K562 (cell line): ENCODE measurements at regions not wholly inside any gene's neighbourhood (a gene's known extent, or its start where the extent isn't known, plus 50 kb on each side); places are given as distances from the start of the nearest gene placed in this dataset.

Source experiments
- ATAC-seq: fragments of 200-7000 bp; cut with Tn5 transposase; 3 replicates; pipeline ENCODE4 v1.9.1; 2020; ENCODE audit warnings: moderate library complexity
- BruUV-seq: library from RNA; stranded (reverse); fragments of 400-500 nt; replicated peaks from 2 replicates; lab custom pipeline; 2021; lab: Mats Ljungman, UMichigan
- CTCF ChIA-PET: fragments of 300-600 bp; formaldehyde crosslinking; extraction: SDS; loops from one replicate; lab custom pipeline; 2021; ENCODE audit warnings: low intra/inter-chr PET ratio; lab: Yijun Ruan, JAX
- POLR2A ChIA-PET: fragments of 300-600, 350-650 bp; sonication (Branson Sonifier 250); formaldehyde crosslinking; extraction: SDS; loops from one replicate; lab custom pipeline; 2021; ENCODE audit warnings: antibody characterized with exemption, inconsistent platforms; lab: Yijun Ruan, JAX
- DNase-seq, 4 experiments: peaks; one replicate each; pipeline versions ENCODE4 v3.0.0 to v3.0.0-alpha.2; 2011 to 2018; ENCODE audit warnings: low spot score in 3 of 4, mixed read lengths in 3 of 4; ENCODE audit errors: extremely low read depth in 1 of 4
- FAIRE-seq: peaks from 2 replicates; lab custom pipeline; 2011; peaks lifted over from hg19 to GRCh38; lab: Jason Lieb, UNC
- H2AFZ ChIP-seq: 2 replicates; pipeline ENCODE4 v1.6.0; 2011; ENCODE audit warnings: low read depth, low read length, control low read depth, inconsistent platforms
- H3K27ac ChIP-seq: fragments of 200-600 bp; 3 replicates; pipeline ENCODE4 v1.8.0; 2011; ENCODE audit warnings: low read depth, mild to moderate bottlenecking, control low read depth, inconsistent platforms, low read length, moderate library complexity, mixed read lengths; ENCODE audit errors: extremely low read depth
- H3K27me3 ChIP-seq, 2 experiments: fragments of 300-600 bp in 1 of 2; 2 replicates in 1 of 2; 3 replicates in 1 of 2; pipeline versions ENCODE4 v1.6.0 to v1.8.0; 2011; ENCODE audit warnings: inconsistent platforms in 2 of 2, low read length in 2 of 2, mild to moderate bottlenecking in 1 of 2, mixed read lengths in 1 of 2, moderate library complexity in 1 of 2; ENCODE audit not compliant: control insufficient read depth in 2 of 2, insufficient read depth in 2 of 2
- H3K36me3 ChIP-seq: fragments of 300-600 bp; 3 replicates; pipeline ENCODE4 v1.8.0; 2011; ENCODE audit warnings: mild to moderate bottlenecking, low read length, inconsistent platforms; ENCODE audit not compliant: control insufficient read depth, insufficient read depth
- H3K4me1 ChIP-seq, 2 experiments: fragments of 200-600 bp in 1 of 2; replicated peaks in 1 of 2; 2 replicates in 1 of 2; 3 replicates in 1 of 2; pipeline versions ENCODE4 v1.5.1 to v1.8.0; 2011; ENCODE audit warnings: inconsistent platforms in 2 of 2, low read length in 2 of 2, mild to moderate bottlenecking in 1 of 2, mixed read lengths in 1 of 2, moderate library complexity in 1 of 2; ENCODE audit not compliant: control insufficient read depth in 2 of 2, insufficient read depth in 2 of 2
- H3K4me2 ChIP-seq: 2 replicates; pipeline ENCODE4 v1.6.1; 2011; ENCODE audit warnings: low read length, control low read depth, inconsistent platforms, mixed read lengths; ENCODE audit not compliant: insufficient read depth
- H3K4me3 ChIP-seq: fragments of 200-600 bp; sonication (generic), shearing (Covaris generic); 2 replicates; pipeline ENCODE4 v1.5.1; 2016; ENCODE audit warnings: control low read depth, inconsistent platforms
- H3K79me2 ChIP-seq: fragments of 200-600 bp; 3 replicates; pipeline ENCODE4 v1.8.0; 2011; ENCODE audit warnings: low read length, inconsistent platforms; ENCODE audit not compliant: control insufficient read depth, insufficient read depth
- H3K9ac ChIP-seq, 2 experiments: 2 replicates each; pipeline versions ENCODE4 v1.6.0 to v1.6.1; 2011; ENCODE audit warnings: low read depth in 2 of 2, low read length in 2 of 2, control low read depth in 1 of 2, inconsistent platforms in 1 of 2, mild to moderate bottlenecking in 1 of 2, mixed read lengths in 1 of 2; ENCODE audit not compliant: insufficient read depth in 1 of 2
- H3K9me1 ChIP-seq: one replicate; pipeline ENCODE4 v1.6.0; 2011; ENCODE audit warnings: inconsistent platforms, mild to moderate bottlenecking, low read length, moderate library complexity; ENCODE audit not compliant: control insufficient read depth, insufficient read depth
- H3K9me3 ChIP-seq: replicated peaks from 2 replicates; pipeline ENCODE4 v1.5.1; 2011; ENCODE audit warnings: low read depth, low read length, inconsistent platforms; ENCODE audit not compliant: control insufficient read depth, insufficient read depth
- H4K20me1 ChIP-seq: replicated peaks from 2 replicates; pipeline ENCODE4 v1.6.1; 2011; ENCODE audit warnings: low read length, inconsistent platforms, mixed read lengths; ENCODE audit not compliant: control insufficient read depth, insufficient read depth
- CEBPB ChIP-seq: fragments of 450-650 bp; IDR thresholded peaks from 2 replicates; pipeline ENCODE4 v1.6.1; 2016; ENCODE audit warnings: missing genetic modification characterization, missing compliant biosample characterization
- CEBPG ChIP-seq, 3 experiments: fragments of 200-800 bp in 1 of 3; sonication (Bioruptor generic) in 1 of 3; sonication (generic) in 1 of 3; formaldehyde crosslinking in 1 of 3; IDR thresholded peaks in 2 of 3; conservative IDR thresholded peaks in 1 of 3; 2 replicates each; pipeline versions ENCODE4 v1.6.1 to v1.8.0; 2016 to 2022; ENCODE audit warnings: missing compliant biosample characterization in 2 of 3, missing genetic modification characterization in 2 of 3, mild to moderate bottlenecking in 1 of 3, missing genetic modification reagents in 1 of 3
- NR2C2 ChIP-seq, 2 experiments: fragments of 200-800 bp in 1 of 2; sonication (Bioruptor generic) in 1 of 2; sonication (generic) in 1 of 2; formaldehyde crosslinking in 1 of 2; IDR thresholded peaks; 2 replicates each; pipeline versions ENCODE4 v1.6.1 to v1.8.0; 2016 to 2022; ENCODE audit warnings: mild to moderate bottlenecking in 1 of 2, missing compliant biosample characterization in 1 of 2, missing genetic modification characterization in 1 of 2, missing genetic modification reagents in 1 of 2
- RAD21 ChIP-seq, 2 experiments: fragments of 250-450 bp in 1 of 2; fragments of 450-650 bp in 1 of 2; sonication (Bioruptor Pico) in 1 of 2; formaldehyde crosslinking in 1 of 2; IDR thresholded peaks in 1 of 2; conservative IDR thresholded peaks in 1 of 2; 2 replicates each; pipeline versions ENCODE4 v1.4.0 to v1.8.0; 2020 to 2022; ENCODE audit warnings: mild to moderate bottlenecking in 2 of 2, moderate library complexity in 1 of 2
- SMC3 ChIP-seq: conservative IDR thresholded peaks from 2 replicates; pipeline ENCODE4 v1.6.1; 2011; ENCODE audit warnings: low read depth, low read length, improper control_type of control experiment; ENCODE audit not compliant: insufficient read depth
- TFAM ChIP-seq: fragments of 250-450 bp; sonication (Bioruptor Pico); conservative IDR thresholded peaks from 2 replicates; pipeline ENCODE4 v1.5.0; 2021; ENCODE audit warnings: mild to moderate bottlenecking, moderate library complexity
- ZKSCAN8 ChIP-seq: fragments of 200-800 bp; sonication (Bioruptor generic); IDR thresholded peaks from 2 replicates; pipeline ENCODE4 v1.6.1; 2016; ENCODE audit warnings: missing genetic modification characterization, missing compliant biosample characterization
- WGBS: fragments of 100-300 bp; shearing (Covaris generic); methylation state at CpG from one replicate; pipeline ENCODE4 v1.1.6; 2016; ENCODE audit warnings: low coverage, mixed read lengths; ENCODE audit not compliant: insufficient coverage; ENCODE audit errors: missing lambda C conversion rate; 5-methylcytosine and 5-hydroxymethylcytosine counted together
- in situ Hi-C: fragments of 300-500 bp; cut with MboI; formaldehyde crosslinking; loops from 4 replicates; pipeline ENCODE4 v1.15.0; 2018; ENCODE audit warnings: inconsistent platforms, mixed read lengths
- intact Hi-C: fragments of 100-400 bp; cut with micrococcal nuclease; formaldehyde crosslinking; loops from 2 replicates; pipeline ENCODE4 v1.14.2; 2022
- TF ChIP-seq, protein P1 (sequence below): fragments of 450-650 bp; IDR thresholded peaks from one replicate; pipeline ENCODE4 v1.6.1; 2018; ENCODE audit warnings: mild to moderate bottlenecking, moderate library complexity; ENCODE audit not compliant: partially characterized antibody
- TF ChIP-seq, protein P2 (sequence below), 3 experiments: IDR thresholded peaks in 2 of 3; conservative IDR thresholded peaks in 1 of 3; 2 replicates each; pipeline ENCODE4 v1.5.1; 2011 to 2012; ENCODE audit warnings: low read length in 3 of 3, mild to moderate bottlenecking in 3 of 3, control low read depth in 2 of 3, improper control_type of control experiment in 1 of 3, inconsistent platforms in 1 of 3, low read depth in 1 of 3, mixed read lengths in 1 of 3, moderate library complexity in 1 of 3; ENCODE audit not compliant: insufficient read depth in 2 of 3

DNA sequence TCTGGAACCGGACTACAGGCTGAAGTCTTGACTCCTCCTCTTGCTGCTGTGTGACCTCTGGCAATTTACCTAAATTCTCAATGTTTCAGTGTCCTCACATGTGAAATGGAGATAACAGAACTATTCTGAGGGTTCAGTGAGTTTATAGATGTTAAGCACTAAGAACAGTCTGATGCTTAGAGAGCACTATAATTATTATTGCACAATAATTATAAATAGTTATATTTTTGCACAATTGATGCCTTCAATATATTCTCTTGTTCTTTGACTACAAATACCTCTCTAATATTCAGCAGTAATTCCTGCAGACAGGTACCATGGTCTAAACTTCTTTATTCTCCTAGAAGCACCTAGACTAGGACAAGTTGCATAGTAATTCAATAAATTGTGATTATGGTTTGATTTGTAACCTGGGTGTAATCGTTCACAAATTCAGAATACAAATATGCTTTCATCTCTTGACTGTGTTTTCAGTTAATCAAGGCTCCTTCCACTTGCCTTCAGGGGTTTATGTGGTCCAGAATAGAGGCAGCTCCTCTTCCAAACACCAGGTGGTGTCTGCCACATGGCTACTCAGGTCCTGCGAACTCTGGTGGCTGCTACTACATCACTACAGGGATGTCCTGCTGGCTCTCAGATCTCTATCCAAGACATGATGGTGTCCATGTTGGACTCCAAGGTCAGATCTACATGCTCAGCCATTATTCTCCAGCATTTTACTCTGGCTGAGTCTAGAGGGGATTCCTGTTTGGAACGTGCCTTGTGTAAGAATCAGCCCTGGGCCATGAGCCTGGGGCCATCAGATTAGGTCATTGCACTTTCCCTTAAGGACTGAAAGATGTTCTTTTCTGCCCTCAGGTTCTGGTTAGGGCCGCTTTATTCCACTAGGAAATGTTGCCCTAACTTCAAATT, 103.4 kb downstream of the QRFPR start:
- H3K4me3 ChIP-seq, result no peak overlapping the region
- no peak overlapping the region for H3K9ac ChIP-seq
- BruUV-seq, result no TSS peak
- H3K79me2 ChIP-seq, result no peaks in the 10 kb centered on the region
- no peaks in the 10 kb centered on the region for H3K9me3 ChIP-seq
- no peak for FAIRE-seq
- peak; percentile 86 for ATAC-seq
- peak; percentile 73 for TF ChIP-seq CEBPB (tag)
- no peak for TF ChIP-seq NR2C2 (CRISPR knock-in tag; IDR thresholded peaks at IDR 0.05)
- TF ChIP-seq NR2C2 (tag; IDR thresholded peaks at IDR 0.05), result no peak
- TF ChIP-seq SMC3, result 0 out of 2 replicates have a peak, but pooled peaks have one; percentile 14
- TF ChIP-seq, protein P1, sequence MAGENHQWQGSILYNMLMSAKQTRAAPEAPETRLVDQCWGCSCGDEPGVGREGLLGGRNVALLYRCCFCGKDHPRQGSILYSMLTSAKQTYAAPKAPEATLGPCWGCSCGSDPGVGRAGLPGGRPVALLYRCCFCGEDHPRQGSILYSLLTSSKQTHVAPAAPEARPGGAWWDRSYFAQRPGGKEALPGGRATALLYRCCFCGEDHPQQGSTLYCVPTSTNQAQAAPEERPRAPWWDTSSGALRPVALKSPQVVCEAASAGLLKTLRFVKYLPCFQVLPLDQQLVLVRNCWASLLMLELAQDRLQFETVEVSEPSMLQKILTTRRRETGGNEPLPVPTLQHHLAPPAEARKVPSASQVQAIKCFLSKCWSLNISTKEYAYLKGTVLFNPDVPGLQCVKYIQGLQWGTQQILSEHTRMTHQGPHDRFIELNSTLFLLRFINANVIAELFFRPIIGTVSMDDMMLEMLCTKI, result no peak
- TF ChIP-seq ZKSCAN8, result no peak
- TF ChIP-seq CEBPG (CRISPR knock-in tag; IDR thresholded peaks at IDR 0.05), result no peak
- peak in 1 of 2 experiments; percentile 85; a peak in 2 of 4 replicates for TF ChIP-seq CEBPG (tag; conservative IDR thresholded peaks at IDR 0.05 in 1 of 2, IDR thresholded peaks at IDR 0.05 in 1 of 2)
- TF ChIP-seq TFAM (CRISPR knock-in tag), result no peak
- TF ChIP-seq RAD21 (CRISPR knock-in tag; conservative IDR thresholded peaks at IDR 0.05 in 1 of 2, IDR thresholded peaks at IDR 0.05 in 1 of 2), result peak in 1 of 2 experiments; percentile 8; a peak in 1 of 4 replicates
- TF ChIP-seq, protein P2, sequence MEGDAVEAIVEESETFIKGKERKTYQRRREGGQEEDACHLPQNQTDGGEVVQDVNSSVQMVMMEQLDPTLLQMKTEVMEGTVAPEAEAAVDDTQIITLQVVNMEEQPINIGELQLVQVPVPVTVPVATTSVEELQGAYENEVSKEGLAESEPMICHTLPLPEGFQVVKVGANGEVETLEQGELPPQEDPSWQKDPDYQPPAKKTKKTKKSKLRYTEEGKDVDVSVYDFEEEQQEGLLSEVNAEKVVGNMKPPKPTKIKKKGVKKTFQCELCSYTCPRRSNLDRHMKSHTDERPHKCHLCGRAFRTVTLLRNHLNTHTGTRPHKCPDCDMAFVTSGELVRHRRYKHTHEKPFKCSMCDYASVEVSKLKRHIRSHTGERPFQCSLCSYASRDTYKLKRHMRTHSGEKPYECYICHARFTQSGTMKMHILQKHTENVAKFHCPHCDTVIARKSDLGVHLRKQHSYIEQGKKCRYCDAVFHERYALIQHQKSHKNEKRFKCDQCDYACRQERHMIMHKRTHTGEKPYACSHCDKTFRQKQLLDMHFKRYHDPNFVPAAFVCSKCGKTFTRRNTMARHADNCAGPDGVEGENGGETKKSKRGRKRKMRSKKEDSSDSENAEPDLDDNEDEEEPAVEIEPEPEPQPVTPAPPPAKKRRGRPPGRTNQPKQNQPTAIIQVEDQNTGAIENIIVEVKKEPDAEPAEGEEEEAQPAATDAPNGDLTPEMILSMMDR (IDR thresholded peaks at IDR 0.05 in 2 of 3, conservative IDR thresholded peaks at IDR 0.05 in 1 of 3; ENCODE audit: insufficient read depth in 2 of 3, low read depth in 1 of 3, low read length in 3 of 3), result peak; percentile 45 to 97 (median 64); a peak in 5 of 6 replicates
- no peaks in the 10 kb centered on the region for H3K9me1 ChIP-seq
- H3K4me2 ChIP-seq, result no peak overlapping the region
- peak in 2 of 4 experiments; percentile 17 to 20 for DNase-seq
- in situ Hi-C loops (no loop called here), intact Hi-C loops (no loop called here)
- no peaks in the 10 kb centered on the region for H3K27me3 ChIP-seq
- H3K27ac ChIP-seq, result no peak overlapping the region
- H3K4me1 ChIP-seq, result no peaks in the 10 kb centered on the region
- CTCF ChIA-PET, result no interaction called here
- H3K36me3 ChIP-seq, result no peaks in the 10 kb centered on the region
- H4K20me1 ChIP-seq, result no peaks in the 10 kb centered on the region
- POLR2A ChIA-PET, result no interaction called here
- no peak overlapping the region for H2AFZ ChIP-seq
- 0% methylated on average over 5 of the region's 5 CpGs for WGBS
